Endothelial cell (in vitro differentiated cells): ENCODE measurements at regions not wholly inside any gene's neighbourhood (a gene's known extent, or its start where the extent isn't known, plus 50 kb on each side); places are given as distances from the start of the nearest gene placed in this dataset.

Experiments
- DNase-seq: peaks from one replicate; pipeline ENCODE4 v3.0.0; 2021; ENCODE audit warnings: low spot score
- H3K27ac Mint-ChIP-seq: one replicate; pipeline ENCODE4 v1.8.0; 2021; ENCODE audit warnings: mixed read lengths, inconsistent platforms; ENCODE audit not compliant: unreplicated experiment
- H3K27me3 Mint-ChIP-seq: one replicate; pipeline ENCODE4 v1.8.0; 2021; ENCODE audit warnings: mild to moderate bottlenecking, moderate library complexity, mixed read lengths, inconsistent platforms; ENCODE audit not compliant: unreplicated experiment
- H3K36me3 Mint-ChIP-seq: one replicate; pipeline ENCODE4 v1.8.0; 2021; ENCODE audit warnings: mild to moderate bottlenecking, low read depth, mixed read lengths, inconsistent platforms; ENCODE audit not compliant: unreplicated experiment
- H3K4me1 Mint-ChIP-seq: one replicate; pipeline ENCODE4 v1.8.0; 2021; ENCODE audit warnings: mild to moderate bottlenecking, mixed read lengths, inconsistent platforms; ENCODE audit not compliant: unreplicated experiment
- H3K4me3 Mint-ChIP-seq: one replicate; pipeline ENCODE4 v1.8.0; 2021; ENCODE audit warnings: mild to moderate bottlenecking, mixed read lengths, inconsistent platforms; ENCODE audit not compliant: unreplicated experiment
- H3K9me3 Mint-ChIP-seq: one replicate; pipeline ENCODE4 v1.8.0; 2021; ENCODE audit warnings: mixed read lengths, inconsistent platforms; ENCODE audit not compliant: unreplicated experiment
- CTCF ChIP-seq: fragments of 200-600 bp; sonication (generic); IDR thresholded peaks from one replicate; pipeline ENCODE4 v1.5.0; 2021; ENCODE audit warnings: antibody characterized with exemption; ENCODE audit not compliant: unreplicated experiment

DNA sequence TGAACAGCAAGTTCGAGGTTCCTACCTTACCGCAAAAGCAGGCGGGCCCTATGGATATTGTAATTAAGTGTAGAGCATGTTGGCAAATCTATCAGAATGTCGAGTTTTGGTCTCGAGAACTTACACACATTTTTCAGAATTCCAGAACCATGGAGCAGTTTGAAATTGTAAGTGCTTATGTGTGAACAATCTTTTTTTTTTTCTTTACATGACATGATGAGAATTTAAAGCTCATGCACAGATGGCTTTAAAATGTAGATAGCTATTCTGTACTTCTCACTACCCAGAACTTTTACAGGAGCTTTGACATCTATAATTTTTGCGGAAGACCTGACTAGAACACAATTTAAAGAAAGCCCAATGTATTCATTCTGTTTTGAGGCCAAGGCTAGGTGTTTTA is 117.8 kb upstream of the RSPO3 start:
- H3K9me3 Mint-ChIP-seq, result no peaks in the 10 kb centered on the region
- H3K4me3 Mint-ChIP-seq, result no peak overlapping the region
- H3K27ac Mint-ChIP-seq, result no peak overlapping the region
- H3K36me3 Mint-ChIP-seq, result no peaks in the 10 kb centered on the region
- H3K4me1 Mint-ChIP-seq, result no peaks in the 10 kb centered on the region
- no peak for DNase-seq
- TF ChIP-seq CTCF, result no peak
- H3K27me3 Mint-ChIP-seq, result no peaks in the 10 kb centered on the region

- Mint-ChIP-seq H3K9me3 (no peaks in the 10 kb centered on the region), H3K27ac (no peak overlapping the region), H3K27me3 (no peaks in the 10 kb centered on the region), H3K4me3 (no peak overlapping the region), H3K4me1 (no peaks in the 10 kb centered on the region), H3K36me3 (no peaks in the 10 kb centered on the region)
- TF ChIP-seq CTCF, result no peak
- DNase-seq, result no peak
Measured at GRCh38 chr6:127013865-127014264, 104.6 kb upstream of the RSPO3 start.

- no peaks in the 10 kb centered on the region for H3K4me1 Mint-ChIP-seq
- H3K36me3 Mint-ChIP-seq, result no peaks in the 10 kb centered on the region
- no peaks in the 10 kb centered on the region for H3K27me3 Mint-ChIP-seq
- TF ChIP-seq CTCF, result no peak
- H3K4me3 Mint-ChIP-seq, result no peak overlapping the region
- no peak overlapping the region for H3K27ac Mint-ChIP-seq
- no peaks in the 10 kb centered on the region for H3K9me3 Mint-ChIP-seq
- no peak for DNase-seq
Measured at GRCh38 chr6:127015858-127016257, 102.6 kb upstream of the RSPO3 start.

DNA sequence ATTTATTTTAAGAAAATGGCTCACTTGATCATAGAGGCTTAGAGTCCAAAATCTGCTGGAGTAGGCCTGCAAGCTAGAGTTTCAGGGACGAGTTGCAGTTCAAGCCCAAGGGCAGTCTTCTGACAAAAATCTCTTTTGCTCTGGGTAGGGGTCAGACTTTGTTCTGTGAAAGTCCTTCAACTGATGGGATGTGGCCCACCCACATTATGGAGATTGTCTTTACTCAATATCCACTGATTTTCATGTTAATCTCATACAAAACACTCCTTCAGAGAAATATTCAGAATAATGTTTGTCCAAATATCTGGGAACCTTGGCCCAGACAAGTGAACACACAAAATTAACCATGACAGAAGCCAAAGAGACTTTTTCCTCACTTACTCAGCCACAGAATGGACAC is 98.6 kb upstream of the RSPO3 start:
- no peak for DNase-seq
- H3K36me3 Mint-ChIP-seq, result no peaks in the 10 kb centered on the region
- no peak overlapping the region for H3K27ac Mint-ChIP-seq
- no peaks in the 10 kb centered on the region for H3K27me3 Mint-ChIP-seq
- no peaks in the 10 kb centered on the region for H3K4me1 Mint-ChIP-seq
- no peaks in the 10 kb centered on the region for H3K9me3 Mint-ChIP-seq
- H3K4me3 Mint-ChIP-seq, result no peak overlapping the region
- no peak for TF ChIP-seq CTCF

DNA sequence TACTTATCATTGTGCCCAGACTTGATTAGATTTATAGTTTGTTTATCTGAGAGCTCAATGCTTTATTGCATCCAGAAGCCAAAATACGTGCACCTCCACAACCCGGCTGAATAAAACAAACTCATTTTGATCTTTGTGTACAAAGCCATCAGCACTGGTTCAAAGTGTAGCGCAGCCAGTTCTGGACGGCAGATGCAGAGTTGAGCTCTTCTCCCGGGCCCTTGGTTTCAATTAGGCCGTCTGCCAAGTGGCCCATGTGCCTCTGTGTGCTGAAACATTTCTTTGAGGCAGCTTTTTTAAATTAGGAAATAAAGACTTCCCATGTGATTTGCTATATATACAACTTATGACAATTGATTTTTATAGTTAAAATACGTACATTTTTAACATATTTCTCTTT is 96.2 kb upstream of the RSPO3 start:
- Mint-ChIP-seq H3K9me3 (no peaks in the 10 kb centered on the region), H3K27me3 (no peaks in the 10 kb centered on the region), H3K4me1 (no peaks in the 10 kb centered on the region), H3K27ac (no peak overlapping the region), H3K36me3 (no peaks in the 10 kb centered on the region), H3K4me3 (no peak overlapping the region)
- TF ChIP-seq CTCF, result no peak
- no peak for DNase-seq
